SK-N-DZ (cell line): ENCODE measurements at regions not wholly inside any gene's neighbourhood (a gene's known extent, or its start where the extent isn't known, plus 50 kb on each side); places are given as distances from the start of the nearest gene placed in this dataset.
"Not testable (repeated sequence)": the region's sequence is repeated elsewhere in the genome, so short reads cannot be mapped to it uniquely, and the experiment has no call there.

Source experiments
- DNase-seq: peaks from one replicate; pipeline ENCODE4 v3.0.0-alpha.2; 2015; ENCODE audit warnings: low spot score

DNA sequence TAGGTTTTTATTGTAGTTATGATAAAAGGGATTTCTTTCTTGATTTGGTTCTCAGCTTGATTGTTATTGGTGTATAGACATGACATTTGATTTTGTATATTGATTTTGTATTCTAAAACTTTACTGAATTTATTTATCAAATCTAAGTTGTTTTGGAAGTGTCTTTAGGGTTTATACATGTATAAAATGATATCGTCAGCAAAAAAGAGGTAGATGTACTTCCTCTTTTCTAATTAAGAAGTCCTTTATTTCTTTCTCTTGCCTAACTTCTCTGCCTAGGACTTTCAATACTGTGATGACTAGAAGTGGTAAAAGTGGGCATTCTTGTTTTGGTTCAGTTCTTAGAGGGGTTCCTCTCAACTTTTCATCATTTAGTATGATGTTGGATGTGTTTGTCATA lies 487.3 kb upstream of the KIF2B start:
- DNase-seq = no peak

DNA sequence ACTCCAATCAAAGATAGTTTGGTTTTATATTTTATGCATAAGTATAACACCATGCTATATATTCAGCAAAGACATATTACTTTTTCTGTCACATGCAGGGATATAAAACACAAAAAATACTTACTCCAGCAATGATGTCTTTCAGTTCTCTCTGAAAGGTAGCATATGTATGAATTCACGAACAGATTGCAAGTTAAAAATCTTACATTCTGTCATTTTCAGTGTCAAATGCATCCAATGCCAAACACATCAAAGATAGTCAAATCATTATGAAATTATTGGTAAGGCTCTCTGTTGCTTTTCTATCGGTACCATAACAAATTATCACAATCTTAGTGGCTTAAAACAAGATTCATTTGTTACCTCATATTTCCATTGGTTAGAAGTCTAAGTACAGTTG lies 492.0 kb upstream of the KIF2B start:
- DNase-seq = no peak

DNA sequence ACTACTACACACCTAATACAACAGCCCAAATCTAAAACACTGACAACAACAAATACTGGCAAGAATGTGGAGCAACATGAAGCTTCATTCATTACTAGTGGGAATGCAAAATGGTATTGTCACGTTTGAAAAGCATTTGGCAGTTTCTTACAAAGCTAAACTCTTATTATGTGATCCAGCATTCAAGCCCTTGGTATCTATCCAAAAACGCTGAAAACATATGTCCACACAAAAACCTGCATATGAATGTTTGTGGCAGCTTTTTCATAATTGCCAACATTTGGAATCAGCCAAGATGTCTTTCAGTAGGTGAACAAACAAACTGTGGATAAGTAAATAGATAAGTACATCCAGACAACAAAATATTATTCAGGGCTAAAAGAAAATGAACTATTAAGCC lies 501.1 kb upstream of the KIF2B start:
- no peak for DNase-seq

DNA sequence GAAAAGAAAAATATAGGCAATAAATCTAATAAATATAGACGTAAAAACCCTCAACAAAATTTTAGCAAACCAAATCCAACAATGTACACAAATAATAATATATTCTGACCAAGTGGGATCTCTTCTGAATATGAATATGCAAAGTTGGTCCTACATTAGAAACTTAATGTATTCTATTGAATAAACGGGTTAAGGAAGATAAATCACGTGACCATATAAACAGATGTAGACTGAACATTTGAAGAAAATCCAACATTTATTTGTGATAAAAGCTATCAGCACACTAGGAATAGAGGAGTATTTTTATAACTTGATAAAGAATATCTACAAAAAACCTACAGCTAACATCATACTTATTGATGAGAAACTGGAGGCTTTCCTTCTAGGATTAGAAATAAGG lies 502.8 kb upstream of the KIF2B start:
- no peak for DNase-seq

DNA sequence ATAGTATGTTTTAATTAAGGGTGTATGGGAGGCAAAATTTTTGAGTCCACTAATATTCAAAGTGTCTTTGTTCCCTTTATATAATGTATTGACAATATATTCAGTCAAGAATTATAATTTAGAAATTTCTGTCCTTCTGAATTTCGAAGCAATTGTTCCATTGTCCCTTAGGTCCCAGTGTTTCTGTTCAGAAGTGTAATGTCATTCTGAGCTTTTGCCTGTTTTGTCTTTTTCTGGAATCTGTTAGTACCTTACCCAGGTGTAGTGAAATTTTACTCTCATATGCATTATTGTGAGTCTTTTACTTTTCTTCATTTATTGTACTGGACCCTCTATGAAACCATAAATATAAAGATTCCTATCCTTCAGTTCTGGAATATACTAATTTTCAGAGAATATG lies 505.7 kb upstream of the KIF2B start:
- DNase-seq = no peak

DNA sequence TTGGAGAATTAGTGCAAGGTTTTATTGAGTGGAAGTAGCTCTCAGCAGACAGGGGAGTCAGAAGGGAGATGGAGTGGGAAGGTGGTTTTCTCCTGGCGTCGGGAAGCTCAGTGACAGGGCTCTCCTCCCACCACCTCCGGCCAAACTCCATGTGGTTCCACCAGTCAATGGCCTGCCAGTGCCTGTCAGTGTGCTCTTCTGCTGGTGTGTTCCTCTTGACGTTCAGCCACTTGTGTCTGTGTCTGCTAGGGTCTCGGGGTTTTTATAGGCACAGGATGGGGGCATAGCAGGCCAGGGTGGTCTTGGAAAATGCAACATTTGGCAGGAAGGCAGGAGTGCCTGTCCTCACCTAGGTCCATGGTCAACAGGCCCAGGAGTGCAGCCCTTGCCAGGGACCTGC lies 506.7 kb upstream of the KIF2B start:
- DNase-seq = no peak

DNA sequence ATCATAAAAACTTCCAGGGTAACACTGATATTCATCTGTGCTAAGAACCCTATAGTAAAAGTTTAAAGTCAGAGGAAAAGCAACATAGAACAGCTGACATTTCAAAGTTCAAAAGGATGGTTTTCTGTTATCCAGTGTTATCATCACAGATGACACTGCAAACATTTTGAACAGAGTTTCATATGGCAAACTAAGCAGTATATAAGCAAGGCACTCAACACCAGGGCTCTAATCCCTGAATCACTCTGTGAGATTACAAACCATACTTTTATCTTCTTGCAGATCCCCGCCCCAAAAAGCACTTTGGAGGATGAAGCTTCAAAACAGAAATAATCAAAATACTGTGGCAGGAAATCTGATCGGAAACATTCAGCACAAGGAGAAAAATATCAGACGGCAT lies 508.2 kb upstream of the KIF2B start:
- DNase-seq = no peak

DNA sequence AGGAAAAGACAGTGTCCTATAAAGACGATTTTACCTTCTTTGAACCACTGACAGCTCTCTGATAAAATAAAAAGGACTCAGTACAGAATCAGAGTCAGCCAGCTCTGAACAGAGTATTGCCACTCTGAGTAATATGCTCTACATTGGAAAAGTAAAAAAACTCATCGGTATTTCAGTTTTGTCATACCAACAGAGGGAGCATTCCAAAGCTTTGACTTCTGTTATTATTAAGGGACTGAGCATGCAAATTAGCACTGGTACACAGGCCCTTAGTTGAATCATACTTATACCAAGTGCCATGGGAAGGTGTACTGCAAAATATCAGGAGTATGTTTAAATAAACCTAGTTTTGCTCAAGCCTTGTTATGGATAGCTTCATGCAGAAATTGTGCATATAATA lies 509.0 kb upstream of the KIF2B start:
- no peak for DNase-seq

DNA sequence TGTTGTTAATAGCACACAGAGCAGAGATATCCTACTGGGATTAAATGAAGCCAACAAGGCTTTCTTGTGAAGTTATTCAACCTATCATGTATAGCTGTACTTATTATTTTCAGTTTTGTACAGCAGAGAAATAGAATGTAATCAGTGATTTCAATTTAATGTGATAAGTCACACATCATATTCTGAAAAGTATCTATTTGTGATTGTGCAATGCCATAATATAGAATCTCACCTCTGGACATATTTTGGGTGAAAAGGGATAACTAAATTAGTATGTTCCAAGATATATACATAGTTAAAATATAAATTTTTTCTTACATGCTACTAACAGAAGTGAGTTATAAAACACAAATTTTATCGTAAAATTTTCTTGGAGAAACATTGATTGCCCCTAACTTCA lies 544.3 kb upstream of the KIF2B start:
- DNase-seq = no peak

DNA sequence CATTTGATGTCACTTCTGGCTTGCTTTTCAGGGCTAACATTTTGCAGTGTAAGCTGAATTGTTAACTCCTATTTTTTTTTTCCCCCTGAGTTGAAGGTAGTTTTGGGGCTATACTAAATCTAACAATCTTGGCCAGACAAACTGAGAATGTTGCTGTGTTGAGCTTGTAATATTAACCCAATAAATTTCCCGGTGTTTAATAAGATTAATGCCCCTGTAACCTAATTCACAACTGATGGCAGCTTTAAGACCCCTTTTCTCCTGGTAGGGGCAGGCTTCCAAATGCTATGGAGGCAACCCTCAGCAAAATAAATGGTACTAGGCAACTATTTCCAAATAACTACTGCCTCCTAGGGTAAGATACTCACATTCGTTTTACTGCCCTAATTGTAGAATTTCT lies 549.6 kb upstream of the KIF2B start:
- no peak for DNase-seq

DNA sequence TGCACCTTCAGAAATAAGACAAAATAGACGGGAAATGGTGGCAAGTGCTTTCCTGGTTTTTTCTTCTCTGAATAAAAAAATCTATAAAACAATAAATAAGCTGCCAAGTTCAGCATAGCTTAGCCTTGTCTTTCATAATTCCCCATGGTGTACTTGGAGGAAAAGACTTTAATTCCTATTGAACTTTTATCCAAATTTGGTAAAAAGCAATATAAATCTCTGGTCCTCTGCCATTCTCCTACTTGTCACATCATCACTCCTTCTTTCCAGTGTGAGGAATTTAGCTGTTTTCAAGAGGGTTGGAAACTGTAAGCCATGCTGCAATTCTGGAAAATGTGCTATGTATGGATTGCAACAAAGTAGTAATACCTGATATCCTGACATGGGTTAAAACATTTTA lies 551.8 kb upstream of the KIF2B start:
- no peak for DNase-seq

DNA sequence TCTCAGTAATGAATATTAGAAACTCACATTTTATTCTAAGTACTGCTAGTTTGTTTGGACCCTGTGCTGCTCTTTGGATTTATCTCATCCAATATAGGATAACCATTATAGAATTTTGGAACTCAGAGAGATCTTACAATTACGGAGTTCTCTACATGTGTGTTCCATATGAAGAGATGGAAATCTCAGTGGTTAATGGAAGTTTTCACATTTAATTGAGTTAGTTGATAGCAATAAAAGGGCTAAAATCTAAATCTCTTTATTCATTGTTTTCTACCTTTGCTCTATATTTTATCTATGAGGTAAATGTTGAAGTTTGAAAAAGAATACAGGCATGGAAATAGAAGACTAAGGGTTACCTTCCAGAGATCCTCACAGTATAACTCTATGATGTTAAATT lies 558.0 kb upstream of the KIF2B start:
- no peak for DNase-seq

DNA sequence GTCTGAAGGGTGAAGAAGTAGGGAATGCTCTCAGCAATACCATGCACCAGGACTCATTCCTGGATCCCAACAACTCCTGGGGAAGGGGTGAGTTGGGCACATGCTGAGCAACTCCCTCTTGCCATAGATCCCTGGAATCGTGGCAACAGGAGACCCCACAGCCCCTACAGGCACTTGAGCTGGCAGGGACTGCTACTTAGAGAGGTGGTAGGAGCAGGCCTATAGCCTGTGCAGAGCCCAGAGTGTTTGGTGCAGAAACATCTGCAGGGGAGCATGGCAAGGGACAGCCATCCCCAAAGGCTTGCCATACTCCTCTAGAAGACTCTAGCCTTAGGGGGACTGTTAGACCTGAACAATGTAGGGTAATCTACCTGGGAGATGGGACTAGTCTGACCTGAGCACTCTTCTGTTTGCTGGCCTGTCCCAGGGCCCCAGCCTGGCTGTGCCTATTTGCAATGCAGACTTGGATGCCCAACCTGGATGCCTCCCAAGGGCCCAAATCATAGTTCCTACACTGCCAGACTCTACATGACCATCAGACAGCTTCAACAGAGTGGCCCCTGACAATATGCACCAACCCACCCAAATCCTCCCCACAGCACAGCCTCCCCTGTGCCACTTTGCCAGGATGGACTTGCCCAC lies 568.6 kb upstream of the KIF2B start:
- DNase-seq = no peak

DNA sequence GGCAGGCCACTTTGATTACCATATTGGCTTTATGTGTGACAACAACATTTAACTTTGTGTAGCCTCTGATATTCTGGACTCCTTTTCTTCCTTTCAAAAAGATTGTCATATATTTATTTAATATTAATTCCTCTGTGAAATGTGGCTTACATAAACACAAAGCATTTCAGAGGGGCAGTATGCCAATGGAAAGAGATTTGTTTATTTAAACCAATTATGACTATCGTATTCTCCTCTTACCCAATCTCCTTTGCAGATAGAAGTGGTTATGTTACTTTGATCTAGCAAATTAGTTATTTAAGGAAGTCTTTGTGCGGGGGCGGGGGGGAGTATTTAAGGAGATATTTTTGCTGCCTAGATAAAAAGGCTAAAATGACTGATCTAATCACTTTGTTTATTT lies 573.7 kb upstream of the KIF2B start:
- DNase-seq = no peak

DNA sequence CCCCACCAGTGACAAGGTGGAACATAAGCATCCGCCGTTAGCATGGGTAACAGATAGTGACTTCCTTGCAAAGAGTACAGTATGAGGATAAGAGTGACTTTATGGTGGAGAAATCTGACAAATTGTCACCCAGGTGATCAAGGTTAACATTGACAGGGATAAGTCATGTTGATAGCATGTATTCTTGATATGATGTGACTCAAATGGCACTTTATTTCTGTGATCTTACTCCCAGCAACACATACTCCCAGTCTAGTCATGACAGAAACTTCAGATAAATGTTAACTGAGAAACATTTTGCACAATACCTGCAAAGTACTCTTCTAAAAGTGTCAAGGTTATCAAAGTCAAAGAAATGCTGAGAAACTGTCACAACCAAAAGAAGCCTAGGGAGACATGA lies 588.6 kb upstream of the KIF2B start:
- no peak for DNase-seq

DNA sequence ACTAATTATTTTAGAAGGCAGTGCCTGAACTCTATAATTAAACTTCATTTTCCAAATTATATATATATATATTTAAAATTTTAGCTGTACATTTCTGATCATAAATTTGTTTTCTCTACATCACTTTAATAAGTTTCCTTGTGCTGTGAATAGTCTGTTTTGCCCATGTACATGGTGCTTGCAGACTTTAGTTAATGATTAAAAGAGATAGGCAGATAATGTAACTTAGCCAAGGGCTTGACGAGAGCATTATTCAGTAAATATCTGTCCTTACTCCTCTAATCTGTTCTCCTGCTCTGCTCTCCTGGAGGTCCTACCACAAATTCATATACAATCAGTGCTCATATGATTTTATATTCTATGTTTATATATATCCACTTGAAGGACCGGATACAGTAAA lies 595.2 kb upstream of the KIF2B start:
- no peak for DNase-seq

DNA sequence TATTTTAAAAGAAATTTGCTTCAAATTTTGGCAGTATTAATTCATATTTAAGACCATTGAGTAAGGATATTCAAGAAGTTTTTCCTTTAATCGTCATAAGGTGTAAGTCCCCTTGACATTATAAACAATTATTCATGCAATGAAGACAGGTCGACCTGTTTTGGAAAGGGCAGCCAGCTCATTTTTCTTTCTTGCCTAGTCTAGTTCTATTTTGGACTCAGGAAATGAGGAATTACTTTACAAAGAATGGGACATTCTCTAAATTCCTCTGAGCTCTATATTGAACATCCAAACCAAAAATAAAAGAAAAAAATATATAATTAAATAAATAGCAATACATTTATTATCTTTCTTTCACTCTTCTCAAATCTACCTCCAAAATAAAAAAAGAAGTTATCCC lies 595.6 kb upstream of the KIF2B start:
- DNase-seq = no peak

DNA sequence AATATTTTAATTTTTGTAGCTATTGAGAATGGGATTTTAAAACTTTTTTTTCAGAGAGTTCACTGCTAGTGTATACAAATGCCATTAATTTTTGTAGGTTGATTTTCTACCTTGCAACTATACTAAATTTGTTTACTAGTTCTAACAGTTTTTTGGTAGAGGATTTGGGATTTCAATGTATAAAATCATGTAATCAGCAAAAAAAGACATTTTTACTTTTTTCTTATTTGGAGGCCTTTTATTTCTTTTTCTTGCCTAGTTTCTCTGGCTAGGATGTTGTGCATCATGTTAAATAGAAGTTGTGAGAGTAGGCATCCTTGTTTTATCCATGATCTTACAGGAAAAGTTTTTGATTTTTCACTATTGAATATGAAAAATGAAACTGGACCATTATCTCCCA lies 602.9 kb upstream of the KIF2B start:
- DNase-seq = no peak

DNA sequence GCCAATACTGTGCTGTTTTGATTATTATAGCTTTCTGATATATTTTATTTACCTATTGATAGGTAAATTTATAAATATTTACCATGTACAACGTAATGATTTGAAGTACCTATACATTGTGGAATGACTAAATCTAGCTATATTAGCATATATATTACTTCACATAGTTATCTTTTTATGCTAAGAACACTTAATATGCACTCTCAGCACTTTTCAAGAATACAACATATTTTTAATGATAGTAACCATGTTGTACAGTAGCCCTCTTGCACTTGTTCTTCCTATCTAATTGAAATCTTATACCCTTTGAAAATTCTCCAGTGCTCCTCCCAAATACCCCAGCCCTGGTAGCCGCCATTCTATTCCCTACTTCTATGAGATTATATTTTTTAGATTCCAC lies 604.0 kb upstream of the KIF2B start:
- no peak for DNase-seq

DNA sequence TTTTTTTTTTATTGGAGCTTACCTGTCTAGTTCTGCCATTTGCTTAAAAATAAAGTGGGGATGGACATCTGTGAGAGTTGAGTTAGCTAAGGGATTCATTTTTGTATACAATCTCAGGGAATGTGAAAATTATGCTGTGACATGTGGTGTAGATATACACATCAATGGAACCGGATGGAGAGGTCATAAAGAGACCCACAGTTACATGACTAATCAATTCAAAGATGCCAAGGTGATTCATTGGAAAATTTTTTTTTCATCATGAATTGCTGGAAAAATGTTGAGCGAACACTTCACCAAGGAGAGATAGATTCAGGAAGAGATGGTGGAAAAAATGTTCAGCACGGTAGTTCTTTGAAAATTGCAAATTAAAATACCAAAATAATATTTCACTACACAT lies 605.4 kb upstream of the KIF2B start:
- DNase-seq = no peak

DNA sequence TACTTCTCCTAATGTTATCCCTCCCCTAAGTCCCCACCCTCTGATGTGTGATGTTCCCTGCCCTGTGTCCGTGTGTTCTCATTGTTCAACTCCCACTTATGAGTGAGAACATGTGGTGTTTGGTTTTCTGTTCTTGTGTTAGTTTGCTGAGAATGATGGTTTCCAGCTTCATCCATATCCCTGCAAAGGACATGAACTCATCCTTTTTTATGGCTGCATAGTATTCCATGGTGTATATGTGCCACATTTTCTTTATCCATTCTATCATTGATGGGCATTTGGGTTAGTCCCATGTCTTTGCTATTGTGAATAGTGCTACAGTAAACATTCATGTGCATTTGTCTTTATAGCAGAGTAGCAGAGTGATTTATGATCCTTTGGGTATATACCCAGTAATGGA lies 613.8 kb upstream of the KIF2B start:
- not testable (repeated sequence) for DNase-seq

DNA sequence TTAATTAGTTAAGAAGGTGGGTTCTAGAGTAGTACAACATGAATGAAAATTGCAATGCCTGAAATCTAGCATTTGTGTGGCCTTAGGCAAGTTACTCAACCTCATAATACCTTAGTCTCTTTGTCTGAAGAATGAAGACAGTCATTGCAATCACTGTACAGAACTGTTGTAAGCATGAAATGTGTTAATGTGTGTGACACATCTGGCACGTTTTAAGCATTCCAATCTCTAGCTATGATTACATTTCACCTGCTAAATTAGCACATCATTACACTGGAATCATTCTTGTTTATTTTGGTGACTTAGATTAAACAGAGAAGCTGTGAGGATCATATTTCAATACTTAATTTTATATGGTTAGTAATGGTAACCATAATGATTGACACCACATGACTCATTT lies 629.7 kb upstream of the KIF2B start:
- no peak for DNase-seq

DNA sequence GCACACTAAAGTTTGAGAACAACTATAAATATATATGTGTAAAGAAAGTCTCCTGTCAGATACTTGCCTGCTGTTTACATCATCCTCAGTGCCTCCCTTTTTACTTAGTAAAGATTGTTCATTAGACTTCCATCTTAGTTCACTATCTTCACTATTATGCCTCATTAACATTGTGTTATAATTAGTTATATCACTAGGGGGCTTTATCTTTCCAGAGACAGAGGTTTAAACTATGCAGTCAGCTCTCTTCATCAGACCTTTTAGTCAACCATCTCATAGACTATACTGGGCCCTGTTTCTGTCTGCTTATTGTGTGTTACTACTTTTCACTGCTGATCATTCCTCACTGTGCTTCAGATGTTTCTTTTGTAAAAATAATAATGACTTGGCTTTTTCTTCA lies 630.8 kb upstream of the KIF2B start:
- DNase-seq = no peak

DNA sequence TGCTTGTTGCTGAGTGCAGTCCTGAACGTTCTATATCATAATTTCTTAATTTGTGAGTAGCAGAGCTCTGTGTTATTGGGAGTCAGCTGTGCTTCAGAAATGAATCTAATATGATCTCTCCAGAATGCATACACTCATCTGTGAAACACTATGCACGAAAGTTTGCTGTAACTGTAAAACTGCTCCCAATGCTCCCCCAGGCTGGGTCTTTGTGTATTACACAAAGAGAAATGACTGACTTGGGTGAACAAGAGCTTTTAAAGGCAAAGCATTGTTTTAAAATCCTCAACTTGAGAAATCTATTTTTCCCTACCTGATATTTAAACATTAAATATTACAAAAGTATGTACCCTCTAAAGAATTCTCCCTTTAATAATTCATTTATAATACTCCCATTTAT lies 636.7 kb upstream of the KIF2B start:
- no peak for DNase-seq

DNA sequence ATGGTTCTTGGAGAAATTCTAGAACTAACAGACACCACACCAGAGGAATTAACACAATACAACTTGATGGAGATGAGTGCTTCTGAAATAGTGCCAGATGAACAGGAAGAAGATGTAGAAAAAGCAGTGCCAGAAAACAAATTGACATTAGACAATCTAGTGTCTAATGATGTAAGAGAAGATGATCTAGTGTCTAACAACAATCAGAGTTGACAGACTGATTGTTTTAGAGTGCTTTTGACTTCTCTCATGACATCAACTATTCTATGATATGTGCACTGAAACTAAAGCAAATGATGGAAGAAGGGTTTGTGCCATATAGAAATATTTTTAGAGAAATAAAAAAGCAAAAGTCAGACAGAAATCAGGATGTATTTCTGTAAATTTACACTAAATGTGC lies 646.1 kb upstream of the KIF2B start:
- DNase-seq = no peak
